Ramos (cell line): ENCODE measurements at regions not wholly inside any gene's neighbourhood (a gene's known extent, or its start where the extent isn't known, plus 50 kb on each side); places are given as distances from the start of the nearest gene placed in this dataset.

Experiments
- in situ Hi-C: fragments of 300-500 bp; cut with MboI; formaldehyde crosslinking; loops from one replicate; pipeline ENCODE4 v1.14.3; 2022; ENCODE audit warnings: low sequenced_read_pairs; ENCODE audit not compliant: unreplicated experiment

GRCh38 chr12:13462450-13462849, 265.9 kb downstream of the EMP1 start:
- in situ Hi-C loops = no loop called here

GRCh38 chr12:13455778-13456144, 259.2 kb downstream of the EMP1 start:
- in situ Hi-C loops = no loop called here

- in situ Hi-C loops = no loop called here
These were observed 258.7 kb downstream of the EMP1 start for GRCh38 chr12:13454991-13455777.

- in situ Hi-C loops = no loop called here
These were observed 256.5 kb downstream of the EMP1 start for GRCh38 chr12:13452955-13453570.

GRCh38 chr12:13451776-13452175, 255.2 kb downstream of the EMP1 start:
- in situ Hi-C loops = no loop called here

- in situ Hi-C loops = no loop called here
These were observed 253.9 kb downstream of the EMP1 start for GRCh38 chr12:13450231-13451080.

GRCh38 chr12:13444076-13444475, 247.6 kb downstream of the EMP1 start:
- in situ Hi-C loops = no loop called here

GRCh38 chr12:13443498-13443897, 247.0 kb downstream of the EMP1 start:
- in situ Hi-C loops = no loop called here

GRCh38 chr12:13443028-13443427, 246.5 kb downstream of the EMP1 start:
- in situ Hi-C loops = no loop called here

GRCh38 chr12:13442457-13442856, 245.9 kb downstream of the EMP1 start:
- in situ Hi-C loops = no loop called here

GRCh38 chr12:13440844-13441243, 244.3 kb downstream of the EMP1 start:
- in situ Hi-C loops = no loop called here

- in situ Hi-C loops = no loop called here
These were observed 241.0 kb downstream of the EMP1 start for GRCh38 chr12:13437541-13437940.

- in situ Hi-C loops = no loop called here
These were observed 240.3 kb downstream of the EMP1 start for GRCh38 chr12:13436696-13437391.

GRCh38 chr12:13436182-13436581, 239.7 kb downstream of the EMP1 start:
- in situ Hi-C loops = no loop called here

- in situ Hi-C loops = no loop called here
These were observed 238.9 kb downstream of the EMP1 start for GRCh38 chr12:13435235-13435933.

- in situ Hi-C loops = no loop called here
These were observed 237.2 kb downstream of the EMP1 start for GRCh38 chr12:13433768-13434167.

- in situ Hi-C loops = no loop called here
These were observed 234.5 kb downstream of the EMP1 start for GRCh38 chr12:13431041-13431440.

GRCh38 chr12:13428538-13429265, 232.2 kb downstream of the EMP1 start:
- in situ Hi-C loops = no loop called here

GRCh38 chr12:13425766-13426165, 229.2 kb downstream of the EMP1 start:
- in situ Hi-C loops = no loop called here
